A549 (cell line): ENCODE measurements at regions not wholly inside any gene's neighbourhood (a gene's known extent, or its start where the extent isn't known, plus 50 kb on each side); places are given as distances from the start of the nearest gene placed in this dataset.

Experiments
- ATAC-seq, 2 experiments: fragments of 200-7000 bp in 1 of 2; fragments of >200 bp in 1 of 2; cut with Nextera tagmentation in 1 of 2; cut with Tn5 transposase in 1 of 2; 3 replicates each; pipeline versions ENCODE4 v1.8.0 to v1.9.1; 2018 to 2020; ENCODE audit warnings: mild to moderate bottlenecking in 1 of 2, moderate library complexity in 1 of 2
- CTCF ChIA-PET: fragments of 300-600 bp; sonication (Branson Sonifier 250); formaldehyde crosslinking; extraction: SDS; loops from one replicate; lab custom pipeline; 2021; ENCODE audit warnings: antibody characterized with exemption, inconsistent platforms; lab: Yijun Ruan, JAX
- POLR2A ChIA-PET: fragments of 350-600 bp; formaldehyde crosslinking; extraction: SDS; loops from one replicate; lab custom pipeline; 2021; ENCODE audit warnings: antibody characterized with exemption, inconsistent platforms; lab: Yijun Ruan, JAX
- DNase-seq, 2 experiments: peaks; one replicate each; pipeline versions ENCODE4 v3.0.0 to v3.0.0-alpha.2; 2011 to 2016; ENCODE audit warnings: low read depth in 1 of 2, low spot score in 1 of 2
- FAIRE-seq: peaks from 2 replicates; lab custom pipeline; 2011; peaks lifted over from hg19 to GRCh38; lab: Jason Lieb, UNC
- H3K27ac ChIP-seq, 2 experiments: fragments of >200 bp; sonication (Bioruptor Twin); formaldehyde crosslinking; 3 replicates each; pipeline ENCODE4 v1.5.1; 2016 to 2017
- H3K4me1 ChIP-seq: fragments of >200 bp; sonication (Bioruptor Twin); formaldehyde crosslinking; 3 replicates; pipeline ENCODE4 v1.6.1; 2016
- H3K4me2 ChIP-seq: fragments of >200 bp; sonication (Bioruptor Twin); formaldehyde crosslinking; 3 replicates; pipeline ENCODE4 v1.6.1; 2016
- H3K4me3 ChIP-seq: fragments of >200 bp; sonication (Bioruptor Twin); formaldehyde crosslinking; 3 replicates; pipeline ENCODE4 v1.5.1; 2016
- H3K9me3 ChIP-seq: fragments of >200 bp; sonication (Bioruptor Twin); formaldehyde crosslinking; 3 replicates; pipeline ENCODE4 v1.6.1; 2016
- ATOH8 ChIP-seq: fragments of 250-450 bp; sonication (Bioruptor Pico); IDR thresholded peaks from 2 replicates; pipeline ENCODE4 v1.5.0; 2020; ENCODE audit warnings: low read depth, mild to moderate bottlenecking, moderate library complexity
- BCL3 ChIP-seq: fragments of >200 bp; sonication (Bioruptor Twin); formaldehyde crosslinking; IDR thresholded peaks from 3 replicates; pipeline ENCODE4 v1.6.1; 2016
- BHLHE40 ChIP-seq: IDR thresholded peaks from 2 replicates; pipeline ENCODE4 v1.6.1; 2012; ENCODE audit warnings: low read depth, low read length, inconsistent platforms
- CBX2 ChIP-seq: fragments of 200-600 bp; sonication (generic); IDR thresholded peaks from 2 replicates; pipeline ENCODE4 v1.6.1; 2016; ENCODE audit warnings: low read depth, mild to moderate bottlenecking, borderline replicate concordance
- CBX8 ChIP-seq: fragments of 200-600 bp; sonication (generic); IDR thresholded peaks from 2 replicates; pipeline ENCODE4 v1.6.1; 2016
- CHD2 ChIP-seq: fragments of 150-350 bp; IDR thresholded peaks from 2 replicates; pipeline ENCODE4 v1.6.1; 2014; ENCODE audit warnings: low read length; ENCODE audit not compliant: partially characterized antibody
- ELK1 ChIP-seq: fragments of 150-350 bp; IDR thresholded peaks from 2 replicates; pipeline ENCODE4 v1.6.1; 2014; ENCODE audit warnings: low read depth, mild to moderate bottlenecking, low read length
- HES2 ChIP-seq: fragments of >200 bp; sonication (Bioruptor Twin); formaldehyde crosslinking; IDR thresholded peaks from 2 replicates; pipeline ENCODE4 v1.6.1; 2016
- HEYL ChIP-seq: fragments of 250-450 bp; sonication (Bioruptor Pico); IDR thresholded peaks from 2 replicates; pipeline ENCODE4 v1.8.0; 2021; ENCODE audit warnings: mild to moderate bottlenecking, moderate library complexity
- HOXA7 ChIP-seq: fragments of 250-450 bp; sonication (Bioruptor Pico); IDR thresholded peaks from 2 replicates; pipeline ENCODE4 v1.5.0; 2020; ENCODE audit warnings: mild to moderate bottlenecking, moderate library complexity
- HOXB5 ChIP-seq: fragments of 250-450 bp; sonication (Bioruptor Pico); IDR thresholded peaks from 2 replicates; pipeline ENCODE4 v1.5.0; 2020; ENCODE audit warnings: mild to moderate bottlenecking, moderate library complexity
- KDM1A ChIP-seq: fragments of 200-600 bp; sonication (generic); IDR thresholded peaks from 2 replicates; pipeline ENCODE4 v1.6.1; 2016; ENCODE audit warnings: low read depth, mild to moderate bottlenecking
- MAX ChIP-seq: IDR thresholded peaks from 2 replicates; pipeline ENCODE4 v1.6.1; 2012
- MYC ChIP-seq: IDR thresholded peaks from 2 replicates; pipeline ENCODE4 v1.6.1; 2012; ENCODE audit warnings: mild to moderate bottlenecking, inconsistent platforms, low read length, improper control_type of control experiment, borderline replicate concordance
- NPAS2 ChIP-seq: fragments of 250-450 bp; sonication (Bioruptor Pico); IDR thresholded peaks from 2 replicates; pipeline ENCODE4 v1.8.0; 2022; ENCODE audit warnings: mild to moderate bottlenecking, moderate library complexity, borderline replicate concordance
- NR3C1 ChIP-seq: fragments of >200 bp; sonication (Bioruptor Twin); formaldehyde crosslinking; IDR thresholded peaks from 3 replicates; pipeline ENCODE4 v1.6.1; 2017
- PHF8 ChIP-seq: fragments of 200-600 bp; sonication (generic); IDR thresholded peaks from 2 replicates; pipeline ENCODE4 v1.6.1; 2016; ENCODE audit warnings: low read depth, mild to moderate bottlenecking, antibody characterized with exemption, moderate library complexity, borderline replicate concordance
- POLR2A ChIP-seq: IDR thresholded peaks from 2 replicates; pipeline ENCODE4 v1.6.1; 2012; ENCODE audit warnings: mild to moderate bottlenecking, low read length
- POLR2AphosphoS2 ChIP-seq: conservative IDR thresholded peaks from 2 replicates; pipeline ENCODE4 v1.6.1; 2012; ENCODE audit warnings: low read length, improper control_type of control experiment, inconsistent platforms
- RCOR1 ChIP-seq: fragments of 150-350 bp; IDR thresholded peaks from 2 replicates; pipeline ENCODE4 v1.6.1; 2014; ENCODE audit warnings: antibody characterized with exemption, low read length, low read depth
- SMC3 ChIP-seq: fragments of >200 bp; sonication (Bioruptor Twin); formaldehyde crosslinking; IDR thresholded peaks from 3 replicates; pipeline ENCODE4 v1.6.1; 2018; ENCODE audit warnings: inconsistent platforms
- SREBF2 ChIP-seq: fragments of 450-650 bp; IDR thresholded peaks from 2 replicates; pipeline ENCODE4 v1.6.1; 2014; ENCODE audit warnings: mild to moderate bottlenecking, moderate library complexity
- TFCP2L1 ChIP-seq: fragments of 250-450 bp; sonication (Bioruptor Pico); IDR thresholded peaks from 2 replicates; pipeline ENCODE4 v1.5.0; 2021; ENCODE audit warnings: mild to moderate bottlenecking
- TP53 ChIP-seq: fragments of 250-450 bp; sonication (Bioruptor Pico); IDR thresholded peaks from 2 replicates; pipeline ENCODE4 v1.5.0; 2021; ENCODE audit warnings: mild to moderate bottlenecking, moderate library complexity
- ZC3H11A ChIP-seq: fragments of 450-650 bp; IDR thresholded peaks from 2 replicates; pipeline ENCODE4 v1.6.1; 2014; ENCODE audit warnings: antibody characterized with exemption, mild to moderate bottlenecking
- ZFP36 ChIP-seq: fragments of 450-650 bp; IDR thresholded peaks from 2 replicates; pipeline ENCODE4 v1.6.1; 2014; ENCODE audit warnings: borderline replicate concordance; ENCODE audit not compliant: partially characterized antibody
- WGBS: methylation state at CpG from one replicate; pipeline ENCODE4 v1.1.6; 2017; ENCODE audit errors: missing lambda C conversion rate; 5-methylcytosine and 5-hydroxymethylcytosine counted together

- ATAC-seq (no peak), DNase-seq (no peak)
Observed at GRCh38 chr9:8189881-8190280, 390.3 kb upstream of the DMAC1 start.

GRCh38 chr9:8188723-8189407, 389.3 kb upstream of the DMAC1 start:
- FAIRE-seq (no peak), DNase-seq (no peak), ATAC-seq (no peak)
- no peak overlapping the region for H3K4me3 ChIP-seq
- H3K4me1 ChIP-seq: no peaks in the 10 kb centered on the region
- TF ChIP-seq TP53 (no peak), MAX (no peak), HOXA7 (no peak), PHF8 (no peak), NPAS2 (CRISPR knock-in tag) (no peak), KDM1A (no peak), HEYL (CRISPR knock-in tag) (no peak), SREBF2 (no peak), TFCP2L1 (CRISPR knock-in tag) (no peak), HOXB5 (CRISPR knock-in tag) (no peak), NR3C1 (no peak), ZC3H11A (no peak), RCOR1 (no peak), SMC3 (no peak), POLR2A (no peak), CHD2 (no peak), ELK1 (no peak), POLR2AphosphoS2 (no peak)
- no peak overlapping the region for H3K27ac ChIP-seq
- POLR2A ChIA-PET: no interaction called here
- WGBS: 24% methylated on average over 6 of the region's 6 CpGs
- H3K4me2 ChIP-seq: no peak overlapping the region
- H3K9me3 ChIP-seq: peaks cover 5% of the 10 kb centered on the region; the same call in 1 of the 3 replicates
- CTCF ChIA-PET: no interaction called here

More at GRCh38 chr9:8189881-8190280, 390.3 kb upstream of the DMAC1 start:
- Histone ChIP-seq H3K4me1 (no peaks in the 10 kb centered on the region), H3K4me2 (no peak overlapping the region), H3K4me3 (no peak overlapping the region), H3K27ac (no peak overlapping the region), H3K9me3 (peaks cover 5% of the 10 kb centered on the region; the same call in 1 of the 3 replicates)
- CTCF ChIA-PET: interaction anchor here (0.6 to 0.9 kb wide), 2 partner anchors 8 to 13 kb away, joined by 3 to 4 read pairs; no protein-coding TSS in a partner anchor
- TF ChIP-seq ATOH8 (CRISPR knock-in tag): no peak
- no peak for TF ChIP-seq PHF8
- no peak for TF ChIP-seq HES2
- no peak for TF ChIP-seq MYC
- no peak for TF ChIP-seq BCL3
- no peak for TF ChIP-seq ZFP36
- TF ChIP-seq BHLHE40: no peak
- no peak for TF ChIP-seq HEYL (CRISPR knock-in tag)
- TF ChIP-seq CBX8: no peak
- no peak for TF ChIP-seq CBX2
- POLR2A ChIA-PET: no interaction called here
- FAIRE-seq: no peak
- WGBS: 0% methylated on average over 1 of the region's 1 CpG
